NCI-H2227 treated with DMSO at 0.1 percent for 48 hours (cell line): ENCODE measurements at regions not wholly inside any gene's neighbourhood (a gene's known extent, or its start where the extent isn't known, plus 50 kb on each side); places are given as distances from the start of the nearest gene placed in this dataset.

Experiments
- DNase-seq: peaks from one replicate; lab custom pipeline; 2025; lab: John Stamatoyannopoulos, UW

- DNase-seq, result no peak
These were observed 117.1 kb downstream of the TBXT start for GRCh38 chr6:166050559-166050958.

- no peak for DNase-seq
These were observed 120.7 kb downstream of the TBXT start for GRCh38 chr6:166046982-166047381.

- DNase-seq, result no peak
These were observed 121.4 kb downstream of the TBXT start for GRCh38 chr6:166046226-166046625.

GRCh38 chr6:166045860-166046200 lies 121.8 kb downstream of the TBXT start:
- DNase-seq, result no peak

- DNase-seq, result no peak
These were observed 122.3 kb downstream of the TBXT start for GRCh38 chr6:166045173-166045859.

GRCh38 chr6:166041277-166041676 lies 126.4 kb downstream of the TBXT start:
- DNase-seq, result no peak

GRCh38 chr6:166040292-166040691 lies 127.4 kb downstream of the TBXT start:
- no peak for DNase-seq

- no peak for DNase-seq
These were observed 131.1 kb downstream of the TBXT start for GRCh38 chr6:166036316-166037095.

GRCh38 chr6:166032366-166033200 lies 135.1 kb downstream of the TBXT start:
- no peak for DNase-seq

- DNase-seq, result no peak
These were observed 136.4 kb downstream of the TBXT start for GRCh38 chr6:166031275-166031674.

- no peak for DNase-seq
These were observed 138.1 kb downstream of the TBXT start for GRCh38 chr6:166029506-166029905.

- no peak for DNase-seq
These were observed 139.9 kb downstream of the TBXT start for GRCh38 chr6:166027761-166028160.

GRCh38 chr6:166026586-166027126 lies 141.0 kb downstream of the TBXT start:
- no peak for DNase-seq

GRCh38 chr6:166025149-166025898 lies 142.3 kb downstream of the TBXT start:
- DNase-seq, result no peak

- DNase-seq, result no peak
These were observed 143.4 kb downstream of the TBXT start for GRCh38 chr6:166024252-166024651.

GRCh38 chr6:166023273-166023989 lies 144.2 kb downstream of the TBXT start:
- no peak for DNase-seq

GRCh38 chr6:166021429-166021828 lies 146.2 kb downstream of the TBXT start:
- no peak for DNase-seq

GRCh38 chr6:166019214-166019613 lies 148.4 kb downstream of the TBXT start:
- DNase-seq, result no peak

GRCh38 chr6:166017032-166017635 lies 150.5 kb downstream of the TBXT start:
- DNase-seq, result no peak

GRCh38 chr6:166014966-166015365 lies 152.7 kb downstream of the TBXT start:
- no peak for DNase-seq
